ENCODE measurements at regions not wholly inside any gene's neighbourhood (a gene's known extent, or its start where the extent isn't known, plus 50 kb on each side); places are given as distances from the start of the nearest gene placed in this dataset.

DNA sequence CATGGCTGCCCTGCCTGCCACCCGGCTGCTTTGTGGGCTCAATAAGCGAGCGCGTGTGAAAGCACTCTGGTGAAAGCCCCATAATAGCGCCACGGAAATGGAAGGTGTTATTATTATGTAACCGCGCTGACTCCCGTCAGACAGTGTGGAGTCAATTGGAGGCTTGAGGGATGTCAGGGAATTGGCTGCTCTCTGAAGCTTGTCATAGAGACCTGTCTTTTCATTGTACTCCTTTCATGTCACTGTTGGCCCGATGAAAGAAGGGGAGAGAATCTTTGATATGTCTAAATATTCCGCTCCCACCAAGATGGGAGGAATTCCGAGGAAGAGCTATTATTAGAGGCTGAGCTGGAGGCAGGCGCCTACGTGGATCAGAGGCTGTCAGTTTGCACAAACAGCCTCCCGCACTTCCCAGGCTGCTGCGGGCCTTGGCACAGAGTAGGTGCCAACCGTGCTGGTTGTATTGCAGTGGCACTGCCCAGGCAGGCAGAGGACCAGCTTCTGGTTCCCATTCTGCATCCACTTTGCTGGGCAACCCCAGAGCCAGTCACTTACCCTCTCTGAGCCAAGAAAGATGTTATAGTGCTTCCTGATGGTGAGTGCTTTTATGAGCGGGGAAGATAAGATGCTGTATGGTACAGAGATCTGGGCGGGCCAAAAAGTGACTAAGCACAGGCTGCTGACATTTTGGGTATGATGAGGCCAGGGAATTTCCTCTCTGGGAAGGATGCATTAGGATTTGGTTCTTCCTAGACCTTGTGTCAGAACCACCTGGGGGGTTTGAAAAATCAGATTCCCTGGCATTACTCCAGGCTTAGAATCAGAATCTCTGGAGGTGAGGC is 151.4 kb downstream of the RPS24 start:
- Histone ChIP-seq H3K27me3 (ENCODE audit: low read depth) (no peaks in the 10 kb centered on the region), H3K4me1 (no peaks in the 10 kb centered on the region), H3K36me3 (replicated peaks) (no peaks in the 10 kb centered on the region), H3K4me3 (no peak overlapping the region), H3K9me3 (no peaks in the 10 kb centered on the region)
- in situ Hi-C loops (cut with MboI; ENCODE audit: low sequenced_read_pairs), result no loop called here
- DNase-seq (ENCODE audit: low spot score in 2 of 2), result no peak

DNA sequence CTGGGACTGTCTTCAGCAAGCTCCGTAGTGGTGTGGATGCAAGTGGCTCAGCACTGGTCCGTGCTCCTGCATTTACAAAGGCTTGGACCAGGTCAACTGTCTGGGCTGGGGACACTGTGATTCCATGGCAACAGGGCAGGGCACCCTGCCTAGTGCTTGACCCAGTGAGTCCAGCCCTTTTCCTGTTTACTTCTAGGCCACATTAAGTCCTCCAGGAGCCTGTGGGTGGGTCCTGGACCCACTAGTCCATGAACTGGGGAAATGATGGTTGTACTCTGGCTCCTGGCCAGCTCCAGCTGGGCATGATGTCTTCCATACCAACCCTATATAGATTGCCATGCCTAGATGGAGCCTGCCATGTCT is 152.0 kb downstream of the RPS24 start:
- no peaks in the 10 kb centered on the region for H3K9me3 ChIP-seq
- in situ Hi-C loops (cut with MboI; ENCODE audit: low sequenced_read_pairs), result no loop called here
- DNase-seq (ENCODE audit: low spot score in 2 of 2), result no peak
- no peak overlapping the region for H3K4me3 ChIP-seq
- H3K27me3 ChIP-seq (ENCODE audit: low read depth), result no peaks in the 10 kb centered on the region
- H3K36me3 ChIP-seq (replicated peaks), result no peaks in the 10 kb centered on the region
- no peaks in the 10 kb centered on the region for H3K4me1 ChIP-seq

DNA sequence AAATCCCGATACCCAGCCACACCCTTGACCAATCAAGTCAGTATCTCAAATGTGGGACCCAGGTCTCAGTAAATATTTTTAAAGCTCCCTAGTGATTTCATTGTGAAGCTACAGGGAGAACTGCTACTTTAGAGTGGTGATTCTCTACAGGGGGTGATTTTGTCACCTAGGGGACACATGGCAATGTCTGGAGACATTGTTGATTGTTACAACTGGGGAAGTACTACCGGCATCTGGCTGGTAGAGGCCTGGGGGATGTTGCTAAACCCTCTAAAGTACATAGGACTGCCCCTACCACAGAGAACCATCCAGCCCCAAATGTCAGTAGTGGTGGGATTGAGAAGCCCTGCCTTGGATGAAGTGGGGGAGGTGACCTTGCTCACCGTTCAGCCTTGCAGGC is 152.9 kb downstream of the RPS24 start:
- no peak for DNase-seq (ENCODE audit: low spot score in 2 of 2)
- H3K27me3 ChIP-seq (ENCODE audit: low read depth), result no peaks in the 10 kb centered on the region
- in situ Hi-C loops (cut with MboI; ENCODE audit: low sequenced_read_pairs), result no loop called here
- no peak overlapping the region for H3K4me3 ChIP-seq
- H3K9me3 ChIP-seq, result no peaks in the 10 kb centered on the region
- no peaks in the 10 kb centered on the region for H3K4me1 ChIP-seq
- no peaks in the 10 kb centered on the region for H3K36me3 ChIP-seq (replicated peaks)

DNA sequence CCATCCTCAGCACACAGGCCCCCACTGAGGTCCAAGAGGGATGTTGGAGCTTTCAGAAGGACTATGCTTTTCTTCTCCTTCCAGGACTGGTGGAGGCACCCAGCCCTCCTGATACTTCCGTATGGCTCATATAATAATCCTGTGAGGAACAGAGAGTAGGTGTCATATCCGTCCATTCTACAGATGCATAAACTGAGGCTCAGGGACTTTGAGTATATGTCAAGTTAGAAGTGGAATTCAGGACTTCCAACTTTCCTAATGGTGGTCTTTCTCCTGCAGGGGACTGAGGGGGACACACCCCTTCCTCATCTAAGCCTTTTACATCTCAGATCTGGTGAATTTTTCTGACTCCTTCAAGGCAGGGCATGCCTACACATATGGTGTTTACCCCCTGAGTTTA is 153.7 kb downstream of the RPS24 start:
- no peak for DNase-seq (ENCODE audit: low spot score in 2 of 2)
- no peak overlapping the region for H3K4me3 ChIP-seq
- H3K4me1 ChIP-seq, result no peaks in the 10 kb centered on the region
- no peaks in the 10 kb centered on the region for H3K27me3 ChIP-seq (ENCODE audit: low read depth)
- no peaks in the 10 kb centered on the region for H3K9me3 ChIP-seq
- H3K36me3 ChIP-seq (replicated peaks), result no peaks in the 10 kb centered on the region
- in situ Hi-C loops (cut with MboI; ENCODE audit: low sequenced_read_pairs), result no loop called here

DNA sequence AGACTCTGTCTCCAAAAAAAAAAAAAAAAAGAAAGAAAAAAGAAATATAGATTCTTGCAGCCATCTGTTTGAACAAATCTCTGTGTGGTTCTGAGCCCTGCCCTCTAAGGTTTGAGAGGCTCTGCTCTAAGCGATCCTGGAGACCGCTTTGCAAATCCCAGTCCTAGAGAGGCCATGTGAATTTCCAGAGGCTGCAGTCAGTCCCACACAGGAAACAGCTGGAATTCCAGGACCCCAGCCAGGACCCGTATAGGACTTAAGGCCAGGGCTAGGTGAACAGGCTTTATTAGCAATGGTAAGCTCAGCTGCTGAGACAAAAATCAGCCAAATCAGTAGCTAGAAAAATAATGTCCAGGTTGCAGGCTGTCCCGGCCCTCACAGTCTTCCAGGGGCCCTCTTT is 154.8 kb downstream of the RPS24 start:
- no peaks in the 10 kb centered on the region for H3K9me3 ChIP-seq
- no peaks in the 10 kb centered on the region for H3K36me3 ChIP-seq (replicated peaks)
- H3K4me1 ChIP-seq, result no peaks in the 10 kb centered on the region
- no peak for DNase-seq (ENCODE audit: low spot score in 2 of 2)
- H3K27me3 ChIP-seq (ENCODE audit: low read depth), result no peaks in the 10 kb centered on the region
- in situ Hi-C loops (cut with MboI; ENCODE audit: low sequenced_read_pairs), result no loop called here
- H3K4me3 ChIP-seq, result no peak overlapping the region

DNA sequence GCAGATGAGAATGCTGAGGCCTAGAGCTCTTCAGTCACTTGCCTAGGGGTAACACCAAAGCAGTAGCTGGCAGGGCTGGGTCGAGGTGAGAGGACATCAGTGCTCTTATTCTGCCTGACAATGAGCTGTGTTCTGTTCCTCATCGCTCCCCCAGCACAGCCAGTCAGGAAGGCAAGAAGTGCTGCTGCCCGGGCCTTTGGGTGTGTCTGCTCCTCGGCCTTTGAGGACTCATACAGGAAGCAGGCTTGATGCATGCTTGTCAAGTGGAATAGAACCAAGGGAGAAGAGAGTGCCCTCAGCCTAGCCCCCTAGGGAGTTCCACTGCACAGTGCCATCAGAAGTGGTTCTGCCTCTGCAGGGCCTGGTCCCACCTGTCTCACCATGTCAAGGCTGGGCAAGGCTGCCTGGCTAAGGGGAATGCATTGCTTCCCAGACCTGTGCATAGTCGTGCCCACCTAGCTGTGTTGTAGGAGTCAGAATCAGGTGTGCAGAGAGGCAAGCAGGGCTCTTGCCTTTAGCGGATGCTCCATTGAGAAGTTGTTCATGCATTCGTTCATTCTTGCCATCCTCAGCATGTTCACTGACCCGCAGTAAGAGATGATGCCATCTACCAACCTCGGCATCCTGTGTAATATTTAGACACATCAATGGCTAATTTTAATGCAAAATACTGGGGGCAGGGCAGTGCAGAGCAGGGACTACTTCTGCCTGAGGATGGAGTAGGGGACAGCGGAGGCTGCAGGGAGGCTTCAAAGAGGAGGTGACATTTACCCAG is 156.6 kb downstream of the RPS24 start:
- DNase-seq (ENCODE audit: low spot score in 2 of 2), result no peak
- Histone ChIP-seq H3K4me1 (no peaks in the 10 kb centered on the region), H3K9me3 (no peaks in the 10 kb centered on the region), H3K4me3 (no peak overlapping the region), H3K36me3 (replicated peaks) (no peaks in the 10 kb centered on the region), H3K27me3 (ENCODE audit: low read depth) (no peaks in the 10 kb centered on the region)
- in situ Hi-C loops (cut with MboI; ENCODE audit: low sequenced_read_pairs), result no loop called here

DNA sequence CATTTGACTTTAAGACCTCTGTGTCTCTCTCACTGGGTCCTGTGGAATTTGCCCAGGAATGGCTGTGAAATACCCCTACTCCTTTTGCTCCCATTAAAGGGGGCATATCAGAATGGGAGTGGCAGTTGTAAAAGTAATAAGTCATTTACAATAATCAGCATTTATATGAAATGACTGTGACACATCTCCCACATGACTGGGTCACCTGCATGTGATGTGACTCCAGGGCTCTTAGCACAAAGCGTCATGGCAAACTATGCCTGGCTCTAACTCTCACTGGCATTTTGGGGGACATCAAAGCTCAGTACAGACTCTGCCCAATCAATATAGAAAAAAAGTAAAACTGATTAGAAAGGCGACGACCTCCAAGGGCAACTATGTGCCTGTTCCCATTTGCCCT is 157.6 kb downstream of the RPS24 start:
- H3K9me3 ChIP-seq, result no peaks in the 10 kb centered on the region
- in situ Hi-C loops (cut with MboI; ENCODE audit: low sequenced_read_pairs), result no loop called here
- no peaks in the 10 kb centered on the region for H3K27me3 ChIP-seq (ENCODE audit: low read depth)
- no peak overlapping the region for H3K4me3 ChIP-seq
- H3K4me1 ChIP-seq, result no peaks in the 10 kb centered on the region
- no peak for DNase-seq (ENCODE audit: low spot score in 2 of 2)
- H3K36me3 ChIP-seq (replicated peaks), result no peaks in the 10 kb centered on the region

DNA sequence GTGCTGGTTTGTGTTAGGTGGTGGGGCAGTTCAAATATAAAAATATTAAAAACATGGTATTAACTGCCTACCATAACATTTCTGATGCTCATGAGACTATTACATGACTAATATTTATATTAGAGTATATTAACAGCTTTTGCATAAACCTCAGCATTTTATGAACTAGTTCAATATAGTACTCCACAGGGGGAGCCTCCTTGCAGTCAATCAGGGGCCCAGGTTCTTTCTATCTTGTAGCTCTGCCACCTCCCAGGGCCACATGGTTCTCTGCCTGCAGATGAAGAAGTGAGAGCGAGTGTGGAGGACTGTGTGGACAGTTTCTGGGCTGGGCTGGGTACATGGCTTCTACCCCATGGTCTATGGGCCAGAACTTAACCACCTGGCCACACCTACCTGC is 159.5 kb downstream of the RPS24 start:
- DNase-seq (ENCODE audit: low spot score in 2 of 2), result no peak
- Histone ChIP-seq H3K27me3 (ENCODE audit: low read depth) (no peaks in the 10 kb centered on the region), H3K4me1 (no peaks in the 10 kb centered on the region), H3K36me3 (replicated peaks) (no peaks in the 10 kb centered on the region), H3K4me3 (no peak overlapping the region), H3K9me3 (no peaks in the 10 kb centered on the region)
- in situ Hi-C loops (cut with MboI; ENCODE audit: low sequenced_read_pairs), result no loop called here

DNA sequence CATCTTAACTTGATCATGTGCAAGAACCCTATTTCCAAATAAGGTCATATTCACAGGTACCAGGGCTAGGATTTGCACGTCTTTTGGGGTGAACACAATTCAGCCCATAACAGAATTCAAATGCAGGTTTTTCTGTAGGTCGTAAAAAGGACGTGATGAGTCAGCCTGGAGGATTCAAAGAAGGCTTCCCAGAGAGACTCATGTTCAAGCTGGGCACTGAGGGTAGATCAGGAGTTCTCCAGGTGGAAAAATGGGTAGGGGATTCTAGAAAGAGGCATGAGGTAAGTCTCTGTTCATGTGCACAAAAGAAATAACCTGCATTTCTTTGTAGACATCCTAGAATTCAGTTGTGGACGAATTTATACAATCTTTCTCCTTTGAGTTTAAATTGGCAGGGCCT is 160.4 kb downstream of the RPS24 start:
- H3K36me3 ChIP-seq (replicated peaks), result no peaks in the 10 kb centered on the region
- DNase-seq (ENCODE audit: low spot score in 2 of 2), result no peak
- H3K4me1 ChIP-seq, result no peaks in the 10 kb centered on the region
- H3K9me3 ChIP-seq, result no peaks in the 10 kb centered on the region
- no peaks in the 10 kb centered on the region for H3K27me3 ChIP-seq (ENCODE audit: low read depth)
- in situ Hi-C loops (cut with MboI; ENCODE audit: low sequenced_read_pairs), result no loop called here
- H3K4me3 ChIP-seq, result no peak overlapping the region

DNA sequence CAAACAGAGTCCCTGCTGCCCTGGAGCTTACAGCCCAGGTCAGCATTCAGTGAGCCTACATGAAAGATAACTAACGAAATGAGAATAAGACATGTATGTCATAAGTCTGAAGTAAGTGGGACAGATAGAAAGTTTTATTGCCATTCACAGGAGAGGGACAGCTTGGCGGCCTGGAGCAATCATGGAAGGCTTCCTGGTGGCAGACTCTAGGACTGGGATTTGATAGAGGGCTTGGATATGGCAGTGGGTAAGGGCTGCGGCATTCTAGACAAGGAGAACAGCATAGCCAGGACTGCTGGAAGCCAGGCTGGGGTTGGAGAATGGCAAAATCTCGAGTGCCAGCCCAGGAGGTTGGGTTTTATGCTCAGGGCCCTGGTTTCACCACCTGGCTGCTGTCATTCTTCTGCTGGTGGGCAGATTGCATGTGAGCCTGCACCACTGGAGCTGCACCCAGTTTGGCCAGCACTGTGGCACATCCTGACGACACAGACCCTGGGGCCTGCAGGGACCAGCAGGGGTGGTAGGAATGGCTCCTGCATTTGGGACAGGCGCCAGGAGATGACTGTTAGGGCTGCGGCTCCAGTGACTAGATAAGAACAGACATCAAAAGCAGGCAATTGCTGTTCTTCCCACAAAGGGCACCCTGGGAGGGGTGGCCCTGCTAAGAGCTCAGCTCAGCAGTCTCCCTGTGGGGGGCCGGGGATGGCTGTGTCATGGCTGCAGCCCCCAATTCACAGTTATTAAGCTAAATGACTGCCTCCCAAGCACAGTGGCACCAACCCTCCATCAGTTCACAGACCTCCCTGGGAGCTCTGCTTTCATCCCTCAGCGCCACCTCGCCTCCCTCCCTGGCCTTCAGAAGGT is 161.1 kb downstream of the RPS24 start:
- Histone ChIP-seq H3K27me3 (ENCODE audit: low read depth) (no peaks in the 10 kb centered on the region), H3K9me3 (no peaks in the 10 kb centered on the region), H3K4me1 (no peaks in the 10 kb centered on the region), H3K36me3 (replicated peaks) (no peaks in the 10 kb centered on the region), H3K4me3 (no peak overlapping the region)
- DNase-seq (ENCODE audit: low spot score in 2 of 2), result no peak
- in situ Hi-C loops (cut with MboI; ENCODE audit: low sequenced_read_pairs), result no loop called here

DNA sequence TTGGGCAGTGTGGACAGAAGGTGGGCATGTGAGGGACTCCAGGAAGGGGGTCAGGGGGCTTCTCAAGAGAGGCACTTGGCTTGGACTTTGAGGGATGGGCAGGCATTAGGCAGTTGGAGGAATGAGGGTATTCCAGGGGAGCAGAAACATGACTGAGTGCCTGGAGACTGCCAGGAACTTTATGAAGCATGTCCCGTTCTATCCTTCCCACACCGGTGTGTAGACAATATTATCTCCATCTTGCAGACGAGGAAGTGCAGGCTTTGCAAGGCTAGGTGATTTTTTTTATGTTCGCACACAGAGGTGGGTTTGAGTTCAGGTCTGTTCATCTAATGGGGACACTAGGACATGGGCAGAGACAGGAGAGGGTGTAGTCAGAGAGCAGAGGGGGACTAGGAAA is 162.7 kb downstream of the RPS24 start:
- no peaks in the 10 kb centered on the region for H3K4me1 ChIP-seq
- H3K9me3 ChIP-seq, result no peaks in the 10 kb centered on the region
- no peak overlapping the region for H3K4me3 ChIP-seq
- in situ Hi-C loops (cut with MboI; ENCODE audit: low sequenced_read_pairs), result no loop called here
- no peaks in the 10 kb centered on the region for H3K27me3 ChIP-seq (ENCODE audit: low read depth)
- DNase-seq (ENCODE audit: low spot score in 2 of 2), result no peak
- no peaks in the 10 kb centered on the region for H3K36me3 ChIP-seq (replicated peaks)

DNA sequence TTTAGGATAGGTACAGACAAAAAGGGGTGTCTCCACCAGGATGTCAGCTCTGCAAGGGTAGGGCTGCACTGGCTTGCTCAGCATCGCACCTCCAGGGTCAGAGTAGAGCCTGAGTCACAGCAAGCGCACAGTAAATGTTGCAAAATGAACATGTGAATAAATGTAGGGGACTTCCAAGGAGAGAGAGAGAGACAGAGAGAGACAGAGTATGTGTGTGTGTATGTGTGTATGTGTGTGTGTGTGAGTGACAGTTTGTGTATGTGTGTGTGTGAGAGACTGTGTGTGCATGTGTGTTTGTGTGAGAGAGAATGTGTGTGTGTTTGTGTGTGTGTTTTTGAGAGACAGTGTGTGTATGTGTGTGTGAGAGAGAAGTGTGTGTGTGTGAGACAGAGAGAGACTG is 163.3 kb downstream of the RPS24 start:
- Histone ChIP-seq H3K36me3 (replicated peaks) (no peaks in the 10 kb centered on the region), H3K9me3 (no peaks in the 10 kb centered on the region), H3K4me1 (no peaks in the 10 kb centered on the region), H3K4me3 (no peak overlapping the region), H3K27me3 (ENCODE audit: low read depth) (no peaks in the 10 kb centered on the region)
- no peak for DNase-seq (ENCODE audit: low spot score in 2 of 2)
- in situ Hi-C loops (cut with MboI; ENCODE audit: low sequenced_read_pairs), result no loop called here

DNA sequence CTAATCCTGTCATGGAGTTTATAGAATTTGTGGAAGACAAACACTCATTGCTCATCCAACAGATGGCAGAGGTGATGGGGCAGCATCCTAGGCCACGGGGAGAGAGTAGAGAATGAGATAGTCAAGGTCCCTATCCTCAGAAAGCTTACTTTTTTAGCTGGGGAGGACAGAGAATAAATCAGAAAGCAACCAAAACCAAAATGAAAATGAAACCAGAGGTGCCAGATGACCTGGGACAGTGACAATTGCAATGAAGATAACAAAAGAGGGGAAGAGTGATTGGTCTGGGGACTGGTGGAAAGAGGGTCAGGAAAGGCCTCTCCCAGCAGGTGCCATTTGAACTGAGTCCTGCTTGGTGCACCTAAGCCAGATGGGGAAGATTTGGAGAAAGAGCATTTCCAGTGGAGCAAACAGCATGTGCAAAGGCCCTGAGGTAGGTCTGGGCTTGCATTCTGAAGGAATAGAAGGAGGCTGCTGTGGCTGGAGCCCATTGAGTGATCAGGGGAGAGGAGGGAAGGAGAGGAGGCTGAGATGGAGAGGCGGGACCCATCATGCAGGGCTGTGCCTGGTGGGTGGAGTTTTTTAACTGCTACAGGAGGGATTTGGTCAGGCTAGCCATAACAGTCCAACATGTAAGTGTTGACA is 164.1 kb downstream of the RPS24 start:
- in situ Hi-C loops (cut with MboI; ENCODE audit: low sequenced_read_pairs), result no loop called here
- H3K9me3 ChIP-seq, result no peaks in the 10 kb centered on the region
- H3K4me3 ChIP-seq, result no peak overlapping the region
- no peaks in the 10 kb centered on the region for H3K27me3 ChIP-seq (ENCODE audit: low read depth)
- DNase-seq (ENCODE audit: low spot score in 2 of 2), result no peak
- H3K36me3 ChIP-seq (replicated peaks), result no peaks in the 10 kb centered on the region
- no peaks in the 10 kb centered on the region for H3K4me1 ChIP-seq

All from HAP-1 (cell line).